ENCODE measurements at regions not wholly inside any gene's neighbourhood (a gene's known extent, or its start where the extent isn't known, plus 50 kb on each side); places are given as distances from the start of the nearest gene placed in this dataset.

DNA sequence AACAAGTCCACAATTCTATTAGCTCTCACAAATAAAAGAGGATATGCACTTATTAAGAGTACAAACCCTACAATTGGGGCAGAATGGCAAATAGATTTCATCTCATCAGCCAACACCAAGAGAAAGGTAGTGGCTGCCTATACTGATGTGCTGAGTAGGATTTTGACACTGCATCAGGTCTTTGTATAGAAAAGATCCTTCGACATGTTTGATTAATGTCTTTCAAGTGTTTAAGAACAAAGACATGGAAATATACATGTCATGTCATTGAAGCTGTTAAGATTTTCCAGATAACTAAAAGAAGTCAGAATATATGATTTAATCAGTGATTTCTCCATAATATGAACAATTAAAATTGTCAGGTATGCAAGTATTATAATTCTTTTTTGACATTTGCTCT is 238.7 kb upstream of the GRAMD2B start:
- DNase-seq (ENCODE audit: low read depth in 4 of 4, low spot score in 2 of 4) = no peak

DNA sequence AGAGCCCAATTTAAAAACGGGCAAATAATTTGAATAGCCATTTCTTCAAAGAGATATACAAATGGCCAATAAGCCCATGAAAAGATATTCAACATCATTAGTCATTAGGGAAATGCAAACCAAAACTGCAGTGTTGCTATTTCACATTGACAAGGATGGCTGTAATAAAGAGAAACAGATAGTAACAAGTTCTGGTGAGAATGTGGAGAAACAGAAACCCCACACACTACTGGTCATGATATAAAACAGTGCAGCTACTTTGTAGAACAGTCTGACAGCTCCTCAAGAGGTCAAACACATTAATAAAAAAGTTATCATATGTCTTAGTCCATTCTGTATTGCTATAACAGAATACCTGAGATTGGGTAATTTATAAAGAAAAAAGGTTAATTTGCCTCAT is 237.0 kb upstream of the GRAMD2B start:
- no peak for DNase-seq (ENCODE audit: low read depth in 4 of 4, low spot score in 2 of 4)

DNA sequence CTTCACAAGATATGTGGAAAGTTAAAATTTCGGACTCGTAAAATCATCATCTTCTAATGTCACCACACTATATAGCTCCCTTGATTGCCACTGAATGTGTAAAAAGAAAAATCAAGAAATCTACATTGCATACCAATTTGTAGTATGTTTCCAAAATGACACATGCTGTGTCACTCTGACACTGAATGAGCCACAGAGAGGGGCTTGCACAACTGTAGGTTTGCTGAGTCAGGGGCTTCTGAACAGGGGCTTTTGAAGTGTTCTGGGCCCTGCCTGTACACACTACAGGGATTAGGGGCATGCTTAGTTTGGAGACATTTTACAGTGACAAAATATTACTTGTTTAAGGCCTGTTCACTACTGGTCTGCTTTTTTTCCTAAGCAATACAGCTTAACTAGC is 234.4 kb upstream of the GRAMD2B start:
- no peak for DNase-seq (ENCODE audit: low read depth in 4 of 4, low spot score in 2 of 4)

DNA sequence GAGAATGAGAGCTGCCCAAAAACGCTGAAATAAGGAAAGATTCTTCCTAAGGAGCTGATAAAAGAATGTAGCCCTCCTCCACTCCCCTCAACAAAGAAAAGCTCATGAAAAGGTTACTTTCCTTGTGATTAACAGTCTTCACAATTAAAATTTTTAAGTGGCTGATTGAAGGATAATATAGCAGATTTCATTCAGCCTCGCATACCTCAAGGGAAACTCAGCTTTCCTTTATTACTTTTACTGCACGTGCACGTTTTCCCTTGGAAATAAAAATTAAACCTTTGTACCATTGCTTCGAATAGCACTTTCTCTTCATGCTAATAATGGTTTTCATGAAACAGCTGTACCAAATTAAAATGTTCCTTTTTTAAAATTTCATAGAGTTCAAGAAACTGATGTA is 234.0 kb upstream of the GRAMD2B start:
- no peak for DNase-seq (ENCODE audit: low read depth in 4 of 4, low spot score in 2 of 4)

DNA sequence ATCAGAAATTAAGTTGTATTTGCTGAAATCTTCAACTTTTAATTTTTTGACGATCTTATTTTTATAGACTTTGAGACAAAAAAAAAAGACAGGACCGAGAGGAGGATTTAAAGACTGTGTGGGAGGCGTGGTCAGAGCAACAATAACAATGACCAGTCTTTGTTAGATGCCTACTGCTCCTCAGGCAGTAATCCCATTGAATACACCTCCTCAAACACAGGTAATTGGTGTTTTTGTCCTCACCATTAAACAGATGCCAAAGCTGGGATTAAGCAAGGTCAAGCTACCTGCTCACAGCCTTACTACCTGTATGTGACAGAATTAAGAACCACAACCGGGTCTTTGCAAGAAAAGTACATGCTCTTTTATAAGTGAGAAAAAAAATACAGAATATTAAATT is 233.3 kb upstream of the GRAMD2B start:
- DNase-seq (ENCODE audit: low read depth in 4 of 4, low spot score in 2 of 4) = no peak

DNA sequence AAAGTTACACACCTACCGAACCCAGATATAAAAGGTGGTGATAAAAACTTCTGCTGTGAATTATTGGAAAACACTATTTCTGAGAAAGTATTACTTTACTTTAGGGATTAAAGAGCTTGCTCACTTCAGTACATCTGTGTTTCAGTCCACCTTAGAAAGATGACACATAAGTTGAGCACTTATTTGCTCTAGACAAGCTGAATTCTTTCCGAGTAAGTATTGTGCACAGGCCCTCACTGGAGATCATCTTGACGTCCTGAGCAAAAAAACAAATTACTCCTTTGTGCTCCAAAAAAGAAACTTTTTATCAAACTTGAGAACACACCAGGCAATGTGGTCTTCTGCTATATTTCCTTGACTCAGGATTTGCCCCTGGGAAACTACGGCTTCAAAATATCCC is 231.0 kb upstream of the GRAMD2B start:
- DNase-seq (ENCODE audit: low read depth in 4 of 4, low spot score in 2 of 4) = no peak

DNA sequence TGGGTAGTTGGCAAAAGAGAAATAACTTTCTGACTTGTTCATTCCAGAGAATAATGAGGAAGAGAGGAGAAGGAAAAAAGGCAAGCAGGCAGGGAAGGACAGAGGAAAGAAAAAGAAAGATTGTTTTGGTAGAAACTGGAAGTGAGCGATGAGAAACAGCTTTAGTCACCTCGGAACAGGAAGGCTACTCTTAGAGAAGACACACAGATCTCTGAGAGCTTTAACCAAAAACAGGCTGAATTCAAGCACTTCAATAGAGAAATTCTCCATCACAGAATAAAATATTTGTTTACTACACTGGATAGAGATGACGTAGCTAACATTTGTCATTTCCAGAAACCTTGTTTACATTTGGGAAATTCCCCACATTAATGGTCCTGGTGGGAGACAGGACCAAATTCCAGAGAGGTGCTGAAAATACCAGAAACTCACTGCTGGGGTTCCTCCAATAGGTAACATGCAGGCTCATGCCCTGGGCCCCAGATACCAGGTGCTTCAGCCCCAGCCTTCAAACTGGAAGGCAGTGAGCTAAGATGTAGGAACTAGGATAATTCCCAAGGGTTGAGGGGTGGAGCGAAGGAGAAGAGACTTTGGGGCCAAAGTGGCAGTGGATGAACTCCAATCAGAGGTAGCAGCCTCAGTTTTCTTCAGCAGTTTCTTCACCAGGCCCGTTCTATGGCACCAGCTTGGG is 227.7 kb upstream of the GRAMD2B start:
- no peak for DNase-seq (ENCODE audit: low read depth in 4 of 4, low spot score in 2 of 4)

DNA sequence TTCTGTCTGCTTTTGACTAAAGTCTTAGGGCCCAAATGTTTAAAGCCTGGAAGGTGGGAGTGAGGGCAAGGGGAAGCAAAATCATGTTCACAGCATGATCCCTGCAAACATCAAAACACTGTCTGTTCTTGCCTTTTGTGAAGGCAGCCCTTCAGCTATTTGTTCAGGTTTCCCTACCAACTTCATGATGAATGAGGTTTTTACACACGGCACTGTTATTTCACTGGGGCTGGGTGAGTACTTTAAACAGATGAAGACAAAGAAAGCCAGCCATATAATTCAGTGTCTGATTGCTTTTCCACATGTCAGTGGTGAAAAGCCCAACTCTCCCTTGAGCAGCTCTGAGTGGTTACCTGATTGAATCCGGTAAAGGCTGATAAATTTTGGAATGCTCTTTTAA is 224.7 kb upstream of the GRAMD2B start:
- DNase-seq (ENCODE audit: low read depth in 4 of 4, low spot score in 2 of 4) = no peak

DNA sequence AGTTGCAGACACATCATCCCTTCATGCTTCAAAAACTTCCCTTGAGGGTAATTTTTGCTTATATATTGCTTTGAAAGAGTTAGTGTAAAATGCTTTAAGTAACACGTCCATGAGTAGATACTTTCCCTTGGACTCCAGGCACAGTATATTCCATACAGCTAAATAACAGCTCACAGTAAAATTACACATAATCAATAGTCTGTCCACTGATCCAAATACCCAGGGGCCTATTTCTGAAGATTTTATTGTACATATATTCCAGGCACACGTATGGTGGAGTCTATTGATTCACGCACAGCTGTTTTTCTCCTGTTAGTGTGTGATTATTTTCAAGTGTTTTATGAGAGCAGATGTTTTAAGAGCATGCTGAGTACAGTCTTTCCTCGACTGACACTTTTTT is 223.7 kb upstream of the GRAMD2B start:
- DNase-seq (ENCODE audit: low read depth in 4 of 4, low spot score in 2 of 4) = no peak

DNA sequence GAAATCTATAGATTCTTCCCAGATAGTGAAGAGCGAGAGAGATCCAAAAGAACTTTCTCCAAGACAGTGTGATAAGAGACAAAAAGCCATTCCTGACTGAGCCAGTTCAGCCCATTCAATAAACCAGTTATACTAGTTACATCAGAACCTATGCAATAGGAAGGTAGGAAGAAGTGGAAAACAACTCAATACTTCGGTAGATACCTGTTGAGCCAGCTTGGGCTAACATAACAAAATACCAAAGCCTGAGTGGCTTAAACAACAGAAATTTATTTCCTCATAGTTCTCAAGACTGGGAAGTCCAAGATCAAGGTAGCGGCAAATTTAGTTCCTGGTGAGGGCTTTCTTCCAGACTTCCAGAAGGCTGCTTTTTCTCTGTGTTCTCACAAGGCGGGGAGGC is 214.5 kb upstream of the GRAMD2B start:
- no peak for DNase-seq (ENCODE audit: low read depth in 4 of 4, low spot score in 2 of 4)

DNA sequence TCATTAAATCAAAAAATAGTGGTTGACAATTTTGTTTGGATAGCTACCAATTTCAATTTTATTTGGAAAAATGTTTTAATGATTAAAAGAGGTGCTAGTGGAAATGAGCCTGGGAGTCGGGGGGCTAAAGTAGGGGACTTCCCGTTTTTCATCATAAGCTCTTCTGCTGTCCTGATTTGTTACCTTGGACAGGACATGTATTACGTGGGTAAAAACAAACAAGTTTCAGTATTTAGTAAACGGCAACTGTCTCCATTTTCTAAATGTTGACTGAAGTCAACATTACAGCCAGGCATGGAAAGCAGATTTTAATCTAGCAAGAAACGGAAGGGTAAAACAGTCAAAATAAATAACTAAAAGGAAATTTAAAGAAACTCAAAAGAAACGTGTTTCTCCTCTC is 212.3 kb upstream of the GRAMD2B start:
- DNase-seq (ENCODE audit: low read depth in 4 of 4, low spot score in 2 of 4) = no peak

DNA sequence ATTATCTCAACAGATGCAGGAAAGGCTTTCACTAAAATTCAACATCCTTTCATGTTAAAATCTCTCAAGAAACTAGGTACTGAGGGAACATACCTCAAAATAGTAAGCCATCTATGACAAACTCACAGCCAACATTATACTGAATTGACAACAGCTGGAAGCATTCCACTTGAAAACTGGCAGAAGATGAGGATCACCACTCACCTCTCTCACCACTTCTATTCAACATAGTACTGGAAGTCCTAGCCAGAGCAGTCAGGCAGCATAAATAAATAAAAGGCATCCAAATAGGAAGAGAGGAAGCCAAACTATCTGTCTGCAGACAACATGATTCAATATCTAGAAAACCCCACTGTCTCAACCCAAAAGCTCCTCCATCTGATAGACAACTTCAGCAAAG is 203.6 kb upstream of the GRAMD2B start:
- DNase-seq (ENCODE audit: low read depth in 4 of 4, low spot score in 2 of 4) = no peak

DNA sequence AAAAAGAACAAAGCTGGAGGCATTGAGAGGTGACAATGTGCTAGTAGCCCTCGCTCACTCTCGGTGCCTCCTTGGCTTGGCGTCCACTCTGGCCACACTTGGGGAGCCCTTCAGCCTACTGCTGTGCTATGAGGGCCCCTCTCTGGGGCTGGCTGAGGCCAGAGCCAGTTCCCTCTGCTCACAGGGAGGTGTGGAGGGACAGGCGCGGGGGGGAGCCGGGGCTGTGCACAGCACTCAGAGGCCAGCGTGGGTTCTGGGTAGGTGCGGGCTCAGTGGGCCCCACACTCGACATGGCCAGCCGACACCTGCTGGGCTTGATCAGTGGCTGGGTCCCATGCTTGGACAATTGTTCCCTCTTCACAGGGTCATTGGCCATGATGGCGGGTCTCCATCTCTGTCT is 202.5 kb upstream of the GRAMD2B start:
- DNase-seq (ENCODE audit: low read depth in 4 of 4, low spot score in 2 of 4) = no peak

DNA sequence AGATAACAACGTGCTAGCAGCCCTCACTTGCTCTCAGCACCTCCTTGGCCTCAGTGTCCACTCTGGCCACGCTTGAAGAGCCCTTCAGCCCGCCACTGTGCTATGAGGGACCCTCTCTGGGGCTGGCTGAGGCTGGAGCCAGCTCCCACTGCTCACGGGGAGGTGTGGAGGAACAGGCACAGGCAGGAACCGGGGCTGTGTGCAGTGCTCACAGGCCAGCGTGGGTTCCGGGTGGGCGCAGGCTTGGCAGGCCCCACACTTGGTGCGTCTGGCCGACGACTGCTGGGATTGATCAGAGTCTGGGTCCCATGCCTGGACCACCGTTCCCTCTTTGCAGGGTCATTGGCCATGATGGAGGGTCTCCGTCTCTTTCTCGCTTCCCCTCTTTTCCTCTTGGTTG is 194.3 kb upstream of the GRAMD2B start:
- no peak for DNase-seq (ENCODE audit: low read depth in 4 of 4, low spot score in 2 of 4)

DNA sequence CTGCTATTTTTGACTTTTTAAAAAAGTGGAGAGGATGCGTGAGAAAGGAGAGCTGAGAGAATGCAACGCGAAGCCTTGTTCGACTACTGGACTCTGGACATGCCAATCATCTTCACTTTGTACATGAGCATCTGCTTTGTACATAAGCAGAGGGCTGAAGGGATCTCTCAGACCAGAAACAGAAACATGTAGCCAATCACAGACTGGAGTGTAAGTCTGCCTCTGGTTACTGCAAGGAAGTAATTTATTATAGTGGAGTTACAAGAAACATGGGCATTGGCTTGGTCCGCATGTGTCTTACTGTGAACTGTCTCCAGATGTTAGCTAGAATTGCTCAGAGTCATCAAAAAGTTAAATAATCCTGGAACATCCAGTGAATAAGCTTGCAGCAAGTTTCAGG is 190.0 kb upstream of the GRAMD2B start:
- DNase-seq (ENCODE audit: low read depth in 4 of 4, low spot score in 2 of 4) = no peak

DNA sequence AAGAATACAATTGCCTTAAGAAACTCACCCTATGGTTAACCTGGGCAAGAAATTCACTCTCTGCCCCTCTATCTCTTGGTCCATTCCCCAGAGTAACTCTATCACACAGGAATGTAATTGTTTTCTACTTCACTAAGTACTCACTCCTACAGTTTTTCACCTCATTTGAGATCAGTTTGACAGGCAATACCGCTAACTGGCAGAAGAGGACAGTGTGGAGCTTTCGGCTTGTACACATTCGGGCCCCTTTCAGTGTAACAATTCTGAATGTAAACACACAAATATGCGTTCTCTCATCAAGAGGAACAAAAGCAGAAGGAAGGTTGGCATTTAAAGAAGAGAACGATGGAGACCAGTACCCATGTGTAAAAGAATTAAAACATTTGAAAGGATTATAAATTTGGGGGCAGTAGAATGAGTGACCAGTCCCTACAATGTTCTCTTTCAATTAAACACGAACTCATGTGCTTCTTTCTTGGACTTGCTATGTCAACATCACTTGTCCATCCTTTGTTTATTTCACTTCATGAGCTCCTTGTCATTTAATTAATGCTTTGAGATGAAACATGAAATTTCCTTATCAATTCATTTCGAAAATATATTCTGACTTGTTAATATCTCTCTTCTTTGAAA is 188.5 kb upstream of the GRAMD2B start:
- peak in 2 of 4 donors; percentile 8 to 34 for DNase-seq (ENCODE audit: low read depth in 4 of 4, low spot score in 2 of 4)

DNA sequence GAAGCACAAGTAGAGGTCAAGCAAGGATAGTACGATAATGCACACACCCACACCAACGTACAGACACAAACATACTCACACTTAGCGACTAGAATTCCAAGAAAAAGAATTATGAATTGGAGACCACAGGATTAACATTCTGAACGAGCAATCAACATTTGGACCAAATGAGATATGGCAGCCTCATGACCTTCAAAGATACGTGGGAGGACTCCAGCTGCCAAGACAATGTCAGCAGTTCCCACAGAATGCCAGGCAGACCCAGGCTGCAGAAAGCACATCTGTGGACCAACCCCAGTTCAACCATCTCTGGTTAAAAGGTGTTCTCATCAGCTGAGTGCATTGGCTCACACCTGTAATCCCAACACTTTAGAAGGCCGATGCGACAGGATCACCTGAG is 187.6 kb upstream of the GRAMD2B start:
- no peak for DNase-seq (ENCODE audit: low read depth in 4 of 4, low spot score in 2 of 4)

DNA sequence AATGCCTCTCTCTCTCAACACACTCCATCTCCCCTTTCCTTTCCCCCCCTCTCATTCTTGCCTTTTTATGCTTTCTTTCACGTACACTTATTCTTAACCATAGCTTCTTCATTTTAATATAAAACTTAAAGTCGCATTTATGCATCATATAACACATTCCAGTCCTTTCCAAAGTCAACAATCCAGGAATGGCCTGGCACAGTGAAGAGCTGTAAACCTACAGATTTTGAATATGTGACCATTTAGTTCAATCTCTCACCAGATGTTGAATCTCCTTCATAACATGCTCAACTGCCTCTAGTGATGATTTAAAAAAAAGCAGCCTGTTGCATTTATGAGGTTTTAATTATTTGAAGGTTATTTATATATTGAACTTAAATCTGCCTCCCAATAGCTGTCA is 186.2 kb upstream of the GRAMD2B start:
- no peak for DNase-seq (ENCODE audit: low read depth in 4 of 4, low spot score in 2 of 4)

DNA sequence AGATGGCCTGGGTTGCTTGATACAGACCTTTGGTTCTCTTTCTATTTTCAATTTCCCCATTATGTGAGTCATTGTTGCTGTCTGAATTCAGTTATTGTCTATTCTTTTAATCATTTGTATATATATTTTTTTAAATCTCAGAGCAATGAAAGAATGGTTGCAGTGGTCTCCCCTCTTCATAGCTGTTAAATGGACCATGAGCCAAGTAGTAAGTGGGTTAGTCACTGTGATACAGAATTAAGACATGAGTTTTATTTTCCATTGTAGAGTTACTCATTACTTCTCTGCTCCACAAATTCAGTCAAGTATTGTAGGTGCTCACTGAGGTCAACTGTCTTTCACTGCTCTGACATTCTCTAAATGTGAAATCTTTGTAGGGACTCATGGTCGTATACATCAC is 174.6 kb upstream of the GRAMD2B start:
- DNase-seq (ENCODE audit: low read depth in 4 of 4, low spot score in 2 of 4) = no peak

DNA sequence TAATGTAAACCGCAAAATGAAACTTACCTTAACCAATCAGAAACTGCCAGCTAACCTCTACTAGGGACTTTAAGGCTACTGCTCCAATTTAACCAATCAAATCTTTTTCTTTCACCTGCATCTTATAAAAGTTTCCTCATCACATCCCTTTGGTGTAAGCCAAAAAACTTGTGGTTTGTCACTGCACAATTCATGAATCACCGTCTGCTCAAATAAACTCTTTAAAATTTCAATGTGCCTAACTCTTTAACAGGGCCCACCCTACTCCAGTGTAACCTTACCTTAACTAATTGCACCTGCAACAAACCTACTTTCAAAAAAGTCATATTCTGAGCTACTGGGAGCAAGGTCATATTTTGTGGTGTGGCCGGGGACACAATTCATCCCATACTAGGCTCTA is 172.2 kb upstream of the GRAMD2B start:
- DNase-seq (ENCODE audit: low read depth in 4 of 4, low spot score in 2 of 4) = no peak

DNA sequence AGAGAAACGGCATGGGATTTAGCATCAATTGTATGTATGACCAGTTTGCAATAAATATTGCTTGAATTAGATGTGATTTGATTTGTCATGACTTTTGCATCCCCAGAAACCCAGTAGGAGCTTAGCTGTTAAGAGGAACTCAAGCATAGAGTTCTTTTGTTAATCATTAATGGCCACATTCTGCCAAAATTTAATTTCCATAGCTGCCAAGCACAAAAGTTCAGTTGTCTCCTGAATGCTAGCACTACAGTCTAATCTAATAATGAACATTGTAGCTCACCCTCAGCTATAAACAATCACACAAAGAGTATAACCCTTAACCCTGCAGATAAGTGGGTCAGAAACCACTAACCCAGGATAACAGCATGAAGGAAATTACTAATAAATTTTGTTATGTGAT is 169.8 kb upstream of the GRAMD2B start:
- DNase-seq (ENCODE audit: low read depth in 4 of 4, low spot score in 2 of 4) = peak in 1 of 4 donors; percentile 27

DNA sequence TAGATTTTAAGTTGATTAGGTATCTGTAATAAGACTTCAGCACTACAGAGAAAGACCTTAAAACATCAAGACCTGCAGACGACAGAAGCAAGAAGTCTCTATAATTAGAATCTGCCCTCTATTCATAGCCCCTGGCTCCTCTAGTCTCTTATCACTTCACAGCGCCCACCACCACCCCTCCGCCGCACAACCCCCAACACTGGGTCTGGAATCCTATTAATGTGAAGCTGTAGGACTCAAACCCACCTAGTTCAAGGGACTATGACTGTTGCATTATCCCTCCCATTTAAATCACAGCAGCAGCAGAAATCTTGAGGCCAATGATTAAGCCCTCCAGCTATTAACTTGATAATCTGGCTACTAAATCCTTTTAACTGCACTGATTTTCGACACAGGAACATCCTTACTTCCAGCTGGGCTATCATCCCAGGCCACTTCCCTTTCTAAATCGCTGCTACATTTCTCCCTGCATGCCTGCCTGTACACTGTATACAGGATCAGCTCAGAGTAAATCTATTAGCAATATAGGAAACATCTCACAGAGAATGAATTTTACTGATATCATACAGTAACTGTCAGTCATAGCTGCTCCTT is 159.5 kb upstream of the GRAMD2B start:
- DNase-seq (ENCODE audit: low read depth in 4 of 4, low spot score in 2 of 4) = no peak
